HEK293 (cell line): ENCODE measurements at regions not wholly inside any gene's neighbourhood (a gene's known extent, or its start where the extent isn't known, plus 50 kb on each side); places are given as distances from the start of the nearest gene placed in this dataset.

Experiments used
- CTCF ChIA-PET: fragments of 350-600 bp; formaldehyde crosslinking; extraction: SDS; loops from one replicate; lab custom pipeline; 2021; ENCODE audit warnings: antibody characterized with exemption; lab: Yijun Ruan, JAX
- POLR2A ChIA-PET: fragments of 300-600 bp; formaldehyde crosslinking; extraction: SDS; loops from one replicate; lab custom pipeline; 2020; ENCODE audit warnings: antibody characterized with exemption, inconsistent platforms; lab: Yijun Ruan, JAX
- H3K27ac ChIP-seq: fragments of 200-500 bp; sonication (Bioruptor generic); 2 replicates; pipeline ENCODE4 v1.5.1; 2014; ENCODE audit warnings: low read depth, low read length, control low read depth, inconsistent platforms; ENCODE audit errors: extremely low read depth
- H3K36me3 ChIP-seq, 2 experiments: fragments of 200-500 bp in 1 of 2; sonication (Bioruptor generic) in 1 of 2; 1 replicate in 1 of 2; 2 replicates in 1 of 2; pipeline ENCODE4 v1.5.1; 2014 to 2017; ENCODE audit warnings: inconsistent platforms in 2 of 2, low read length in 2 of 2; ENCODE audit not compliant: control insufficient read depth in 2 of 2, insufficient read depth in 1 of 2
- H3K4me1 ChIP-seq: fragments of 200-500 bp; sonication (Bioruptor generic); 2 replicates; pipeline ENCODE4 v1.5.1; 2014; ENCODE audit warnings: mild to moderate bottlenecking, low read length, inconsistent platforms; ENCODE audit not compliant: control insufficient read depth, insufficient read depth
- H3K4me3 ChIP-seq: 2 replicates; pipeline ENCODE4 v1.5.1; 2011; ENCODE audit warnings: low read depth, mild to moderate bottlenecking, control low read depth, low read length, moderate library complexity
- H3K9me3 ChIP-seq: fragments of 200-500 bp; sonication (Bioruptor generic); 2 replicates; pipeline ENCODE4 v1.5.1; 2014; ENCODE audit warnings: low read depth, low read length, inconsistent platforms; ENCODE audit not compliant: control insufficient read depth, insufficient read depth
- ELK4 ChIP-seq: IDR thresholded peaks from 2 replicates; pipeline ENCODE4 v1.6.1; 2011; ENCODE audit warnings: mild to moderate bottlenecking, low read depth, low read length, borderline replicate concordance
- HOXC10 ChIP-seq: sonication (generic); formaldehyde crosslinking; IDR thresholded peaks from 2 replicates; pipeline ENCODE4 v1.8.1; 2023; ENCODE audit warnings: mild to moderate bottlenecking, missing genetic modification reagents
- MYNN ChIP-seq: fragments of 450-650 bp; formaldehyde crosslinking; IDR thresholded peaks from 2 replicates; pipeline ENCODE4 v1.5.1; 2016; ENCODE audit warnings: missing biosample characterization, missing genetic modification characterization, borderline replicate concordance
- PRDM2 ChIP-seq: fragments of 450-650 bp; formaldehyde crosslinking; IDR thresholded peaks from 2 replicates; pipeline ENCODE4 v1.5.1; 2016; ENCODE audit warnings: missing biosample characterization, missing genetic modification characterization, borderline replicate concordance
- SALL2 ChIP-seq: fragments of 450-650 bp; formaldehyde crosslinking; IDR thresholded peaks from 2 replicates; pipeline ENCODE4 v1.5.0; 2017; ENCODE audit warnings: missing biosample characterization, mild to moderate bottlenecking, missing genetic modification characterization, borderline replicate concordance
- SP2 ChIP-seq: fragments of 450-650 bp; formaldehyde crosslinking; IDR thresholded peaks from 2 replicates; pipeline ENCODE4 v1.5.1; 2016; ENCODE audit warnings: missing biosample characterization, missing genetic modification characterization
- TCF7L2 ChIP-seq: IDR thresholded peaks from 2 replicates; pipeline ENCODE4 v1.6.1; 2011; ENCODE audit warnings: low read depth, mild to moderate bottlenecking, inconsistent platforms, low read length, moderate library complexity, borderline replicate concordance
- YY1 ChIP-seq: fragments of 450-650 bp; formaldehyde crosslinking; IDR thresholded peaks from 2 replicates; pipeline ENCODE4 v1.5.1; 2018; ENCODE audit warnings: missing biosample characterization, missing genetic modification characterization
- ZBTB1 ChIP-seq: fragments of 450-650 bp; formaldehyde crosslinking; IDR thresholded peaks from 2 replicates; pipeline ENCODE4 v1.5.1; 2016; ENCODE audit warnings: missing biosample characterization, missing genetic modification characterization
- ZBTB49 ChIP-seq: fragments of 450-650 bp; formaldehyde crosslinking; IDR thresholded peaks from 2 replicates; pipeline ENCODE4 v1.5.1; 2016; ENCODE audit warnings: missing biosample characterization, missing genetic modification characterization, low read depth
- ZFHX2 ChIP-seq: fragments of 450-650 bp; formaldehyde crosslinking; conservative IDR thresholded peaks from 2 replicates; pipeline ENCODE4 v1.5.1; 2016; ENCODE audit warnings: missing biosample characterization, missing genetic modification characterization
- ZIC2 ChIP-seq: fragments of 450-650 bp; formaldehyde crosslinking; IDR thresholded peaks from 2 replicates; pipeline ENCODE4 v1.5.1; 2016; ENCODE audit warnings: missing biosample characterization, missing genetic modification characterization
- ZNF114 ChIP-seq: fragments of 450-650 bp; formaldehyde crosslinking; IDR thresholded peaks from 2 replicates; pipeline ENCODE4 v1.5.0; 2017; ENCODE audit warnings: missing biosample characterization, missing genetic modification characterization
- ZNF155 ChIP-seq: fragments of 450-650 bp; formaldehyde crosslinking; IDR thresholded peaks from 2 replicates; pipeline ENCODE4 v1.5.1; 2016; ENCODE audit warnings: missing biosample characterization, missing genetic modification characterization
- ZNF221 ChIP-seq: fragments of 450-650 bp; formaldehyde crosslinking; IDR thresholded peaks from 2 replicates; pipeline ENCODE4 v1.5.1; 2017; ENCODE audit warnings: missing biosample characterization, missing genetic modification characterization, borderline replicate concordance
- ZNF23 ChIP-seq: fragments of 450-650 bp; formaldehyde crosslinking; IDR thresholded peaks from 2 replicates; pipeline ENCODE4 v1.5.1; 2016; ENCODE audit warnings: missing biosample characterization, missing genetic modification characterization, borderline replicate concordance
- ZNF510 ChIP-seq: fragments of 450-650 bp; formaldehyde crosslinking; IDR thresholded peaks from 2 replicates; pipeline ENCODE4 v1.5.1; 2018; ENCODE audit warnings: mild to moderate bottlenecking, missing genetic modification characterization, missing biosample characterization; ENCODE audit not compliant: insufficient replicate concordance
- ZNF585B ChIP-seq: fragments of 450-650 bp; formaldehyde crosslinking; IDR thresholded peaks from 2 replicates; pipeline ENCODE4 v1.5.1; 2016; ENCODE audit warnings: missing biosample characterization, missing genetic modification characterization
- ZSCAN23 ChIP-seq: fragments of 450-650 bp; formaldehyde crosslinking; IDR thresholded peaks from 2 replicates; pipeline ENCODE4 v1.5.1; 2016; ENCODE audit warnings: missing biosample characterization, missing genetic modification characterization
- TF ChIP-seq, protein P1 (sequence below): fragments of 450-650 bp; formaldehyde crosslinking; IDR thresholded peaks from 2 replicates; pipeline ENCODE4 v1.5.1; 2016; ENCODE audit warnings: missing biosample characterization, missing genetic modification characterization

- H3K36me3 ChIP-seq, result no peaks in the 10 kb centered on the region
- POLR2A ChIA-PET, result no interaction called here
- no peaks in the 10 kb centered on the region for H3K9me3 ChIP-seq
- no peak overlapping the region for H3K4me3 ChIP-seq
- TF ChIP-seq YY1 (tag by site-specific recombination) (no peak), ELK4 (no peak), ZIC2 (tag by site-specific recombination) (no peak), ZFHX2 (no peak), HOXC10 (no peak), TCF7L2 (no peak), PRDM2 (no peak), ZNF510 (tag by site-specific recombination) (no peak), ZNF23 (tag by site-specific recombination) (no peak), ZNF221 (tag by site-specific recombination) (no peak), SP2 (tag by site-specific recombination) (no peak)
- TF ChIP-seq, protein P1, sequence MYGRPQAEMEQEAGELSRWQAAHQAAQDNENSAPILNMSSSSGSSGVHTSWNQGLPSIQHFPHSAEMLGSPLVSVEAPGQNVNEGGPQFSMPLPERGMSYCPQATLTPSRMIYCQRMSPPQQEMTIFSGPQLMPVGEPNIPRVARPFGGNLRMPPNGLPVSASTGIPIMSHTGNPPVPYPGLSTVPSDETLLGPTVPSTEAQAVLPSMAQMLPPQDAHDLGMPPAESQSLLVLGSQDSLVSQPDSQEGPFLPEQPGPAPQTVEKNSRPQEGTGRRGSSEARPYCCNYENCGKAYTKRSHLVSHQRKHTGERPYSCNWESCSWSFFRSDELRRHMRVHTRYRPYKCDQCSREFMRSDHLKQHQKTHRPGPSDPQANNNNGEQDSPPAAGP (tag by site-specific recombination), result no peak
- CTCF ChIA-PET, result no interaction called here
- no peak overlapping the region for H3K27ac ChIP-seq
- H3K4me1 ChIP-seq, result no peaks in the 10 kb centered on the region
These were observed 423.7 kb upstream of the KLF12 start for GRCh38 chr13:74557870-74558269.

DNA sequence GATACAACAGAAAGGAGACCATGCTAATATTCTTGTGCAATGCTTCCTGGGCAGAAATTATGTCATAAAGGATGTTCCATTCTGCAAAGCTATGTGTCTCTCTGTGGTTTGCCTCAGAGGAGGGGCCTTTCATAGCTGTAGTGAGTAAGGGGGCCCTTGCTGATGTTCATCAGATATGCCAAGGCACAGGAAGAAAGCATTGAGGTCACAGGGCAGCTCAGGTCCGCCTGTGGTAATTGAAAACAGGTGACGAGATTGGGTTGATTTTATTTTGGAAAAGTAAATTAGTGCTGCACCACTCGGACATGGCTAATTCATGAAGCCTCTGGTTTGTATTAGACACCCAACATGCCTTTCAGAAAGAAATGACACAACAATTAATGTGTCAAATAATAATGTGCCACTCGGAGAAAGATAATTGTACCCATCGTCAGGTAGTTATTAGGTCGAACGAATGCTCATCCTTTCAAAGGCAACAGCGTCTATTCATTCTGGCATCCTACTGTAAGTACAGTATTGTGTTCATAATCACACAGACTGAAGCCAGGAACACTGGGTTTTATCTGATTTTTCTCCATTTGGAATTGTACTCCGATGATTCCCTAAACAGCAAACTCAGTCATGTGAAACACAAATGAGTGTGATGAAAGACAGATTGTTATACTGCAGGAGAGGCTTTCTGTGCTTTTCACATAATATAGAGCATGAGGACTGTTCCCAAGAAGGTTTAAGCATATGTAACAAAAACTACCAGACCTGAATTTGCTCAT is 421.6 kb upstream of the KLF12 start:
- Histone ChIP-seq H3K36me3 (no peaks in the 10 kb centered on the region), H3K9me3 (no peaks in the 10 kb centered on the region), H3K4me3 (no peak overlapping the region), H3K27ac (no peak overlapping the region)
- ChIA-PET POLR2A (interaction anchor here (0.6 kb wide), 1 partner anchor 548 kb away, joined by 8 read pairs; no protein-coding TSS in a partner anchor), CTCF (no interaction called here)
- TF ChIP-seq ZNF585B (tag by site-specific recombination), result no peak
- no peak for TF ChIP-seq ZBTB49
- TF ChIP-seq ZNF155 (tag by site-specific recombination), result no peak
- no peak for TF ChIP-seq ZNF114 (tag by site-specific recombination)
- TF ChIP-seq SALL2 (tag by site-specific recombination), result no peak
- no peak for TF ChIP-seq ZBTB1 (tag by site-specific recombination)
- no peak for TF ChIP-seq MYNN (tag by site-specific recombination)
- no peak for TF ChIP-seq ZSCAN23
- TF ChIP-seq, all 188 proteins: peak for 0
- H3K4me1 ChIP-seq, result no peaks in the 10 kb centered on the region
